Transverse colon (tissue), 4 donors: ENCODE measurements at regions not wholly inside any gene's neighbourhood (a gene's known extent, or its start where the extent isn't known, plus 50 kb on each side); places are given as distances from the start of the nearest gene placed in this dataset.

Source experiments
- DNase-seq: peaks from one replicate; pipeline ENCODE4 v3.0.0-alpha.2; 2019
- H3K27ac ChIP-seq, 4 donors: fragments of 200-600 bp; sonication (generic); 2 replicates each; pipeline ENCODE4 v1.5.1; 2016 to 2018; ENCODE audit warnings: inconsistent platforms in 4 of 4
- H3K27me3 ChIP-seq: fragments of 200-600 bp; sonication (generic); 2 replicates; pipeline ENCODE4 v1.5.1; 2017; ENCODE audit warnings: inconsistent platforms
- H3K36me3 ChIP-seq, 4 donors: fragments of 200-600 bp; sonication (generic); 2 replicates each; pipeline ENCODE4 v1.5.1; 2017 to 2019; ENCODE audit warnings: inconsistent platforms in 4 of 4
- H3K4me1 ChIP-seq, 4 donors: fragments of 200-600 bp; sonication (generic); 2 replicates each; pipeline ENCODE4 v1.5.1; 2017 to 2020; ENCODE audit warnings: inconsistent platforms in 4 of 4
- H3K4me3 ChIP-seq, 4 donors: fragments of 200-600 bp; sonication (generic); 1 replicate in 1 of 4; 2 replicates in 3 of 4; pipeline versions ENCODE4 v1.5.1 to v1.6.1; 2017 to 2019; ENCODE audit warnings: inconsistent platforms in 4 of 4
- H3K9me3 ChIP-seq, 2 donors: fragments of 200-600 bp; sonication (generic); 2 replicates each; pipeline ENCODE4 v1.5.1; 2017 to 2019; ENCODE audit warnings: inconsistent platforms in 2 of 2
- EP300 ChIP-seq: sonication (generic); formaldehyde crosslinking; IDR thresholded peaks from one replicate; pipeline ENCODE4 v1.6.1; 2017; ENCODE audit warnings: antibody characterized with exemption, low read depth
- POLR2A ChIP-seq: fragments of 450-650 bp; IDR thresholded peaks from one replicate; pipeline ENCODE4 v1.6.1; 2016; ENCODE audit warnings: antibody characterized with exemption, mild to moderate bottlenecking, moderate library complexity
- POLR2AphosphoS5 ChIP-seq, 3 donors: sonication (generic); formaldehyde crosslinking; IDR thresholded peaks; one replicate each; pipeline ENCODE4 v1.6.1; 2016; ENCODE audit warnings: antibody characterized with exemption in 3 of 3
- WGBS, 2 donors: methylation state at CpG; one replicate each; pipeline ENCODE4 v1.1.5; 2018; ENCODE audit warnings: low coverage in 1 of 2; 5-methylcytosine and 5-hydroxymethylcytosine counted together
- in situ Hi-C, 4 donors: fragments of 200-750 bp; cut with MboI; loops; one replicate each; pipeline versions ENCODE4 v1.15.0 to v1.15.1; 2017; ENCODE audit warnings: low sequenced_read_pairs in 3 of 4, low pct_ligation_motif_present in 1 of 4, low pct_unique_long_range_greater_than_20kb in 1 of 4
- intact Hi-C: fragments of 100-400 bp; cut with DNase I; formaldehyde crosslinking; loops from one replicate; pipeline ENCODE4 v1.15.1; 2023; ENCODE audit warnings: low total_unique reads
- TF ChIP-seq, protein P1 (sequence below), 5 experiments: fragments of 200-600 bp in 3 of 5; fragments of 450-650 bp in 2 of 5; sonication (generic) in 3 of 5; IDR thresholded peaks; 1 replicate in 2 of 5; 2 replicates in 3 of 5; pipeline ENCODE4 v1.5.1; 2016 to 2017; ENCODE audit warnings: antibody characterized with exemption in 5 of 5, inconsistent platforms in 3 of 5, mild to moderate bottlenecking in 2 of 5, moderate library complexity in 1 of 5

GRCh38 chr1:19591482-19592091, 52.5 kb upstream of the NBL1 start:
- in situ Hi-C loops (loop anchor here in 1 of 4 donors (25.0 kb wide), 1 partner anchor 104 kb away; the partner anchor contains the start of gene CAPZB), intact Hi-C loops (no loop called here)
- Histone ChIP-seq H3K27ac (peak overlapping the region; percentile 74 to 76 (median 76)), H3K36me3 (no peaks in the 10 kb centered on the region), H3K27me3 (no peaks in the 10 kb centered on the region), H3K4me1 (peaks cover 8 to 36% (median 16%) of the 10 kb centered on the region in 4 donors), H3K4me3 (no peak overlapping the region), H3K9me3 (no peaks in the 10 kb centered on the region)
- 18 to 52% methylated on average over 2 to 5 of the region's 5 CpGs for WGBS, 2 donors
- DNase-seq: no peak
- TF ChIP-seq, protein P1, sequence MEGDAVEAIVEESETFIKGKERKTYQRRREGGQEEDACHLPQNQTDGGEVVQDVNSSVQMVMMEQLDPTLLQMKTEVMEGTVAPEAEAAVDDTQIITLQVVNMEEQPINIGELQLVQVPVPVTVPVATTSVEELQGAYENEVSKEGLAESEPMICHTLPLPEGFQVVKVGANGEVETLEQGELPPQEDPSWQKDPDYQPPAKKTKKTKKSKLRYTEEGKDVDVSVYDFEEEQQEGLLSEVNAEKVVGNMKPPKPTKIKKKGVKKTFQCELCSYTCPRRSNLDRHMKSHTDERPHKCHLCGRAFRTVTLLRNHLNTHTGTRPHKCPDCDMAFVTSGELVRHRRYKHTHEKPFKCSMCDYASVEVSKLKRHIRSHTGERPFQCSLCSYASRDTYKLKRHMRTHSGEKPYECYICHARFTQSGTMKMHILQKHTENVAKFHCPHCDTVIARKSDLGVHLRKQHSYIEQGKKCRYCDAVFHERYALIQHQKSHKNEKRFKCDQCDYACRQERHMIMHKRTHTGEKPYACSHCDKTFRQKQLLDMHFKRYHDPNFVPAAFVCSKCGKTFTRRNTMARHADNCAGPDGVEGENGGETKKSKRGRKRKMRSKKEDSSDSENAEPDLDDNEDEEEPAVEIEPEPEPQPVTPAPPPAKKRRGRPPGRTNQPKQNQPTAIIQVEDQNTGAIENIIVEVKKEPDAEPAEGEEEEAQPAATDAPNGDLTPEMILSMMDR (IDR thresholded peaks at IDR 0.05): no peak
- no peak for TF ChIP-seq EP300
- no peak for TF ChIP-seq POLR2A
- peak in 1 of 3 donors; percentile 16 for TF ChIP-seq POLR2AphosphoS5 (IDR thresholded peaks at IDR 0.05)

DNA sequence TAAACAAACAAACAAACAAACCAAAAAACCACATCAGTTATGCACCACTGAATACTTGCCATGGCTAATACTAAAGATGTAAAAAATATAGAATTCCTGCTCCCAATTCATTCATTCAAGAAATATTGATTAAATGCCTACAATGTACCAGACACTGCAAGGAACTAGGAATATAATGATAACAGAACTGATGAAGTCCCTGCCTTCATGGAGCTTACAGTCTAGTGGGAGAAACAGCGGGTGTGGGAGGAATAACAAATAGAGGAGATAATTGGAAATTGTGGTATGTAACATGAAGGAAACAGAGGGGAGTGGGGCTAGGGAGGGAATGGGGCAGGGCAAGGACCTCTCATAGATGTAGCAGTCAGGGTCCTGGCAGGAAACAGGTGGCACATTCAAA, 58.6 kb upstream of the NBL1 start:
- no peak overlapping the region for H3K4me3 ChIP-seq
- in situ Hi-C loops (loop anchor here in 2 of 4 donors (10.0 to 25.0 kb wide), 2 partner anchors 98 to 191 kb away; partner anchors contain the start of gene CAPZB (in 1 of the 2)), intact Hi-C loops (no loop called here)
- DNase-seq: no peak
- TF ChIP-seq, protein P1 (IDR thresholded peaks at IDR 0.05): no peak
- TF ChIP-seq EP300 (no peak), POLR2A (no peak), POLR2AphosphoS5 (IDR thresholded peaks at IDR 0.05) (no peak)
- H3K9me3 ChIP-seq: no peaks in the 10 kb centered on the region
- peaks cover 0 to 10% (median 1%) of the 10 kb centered on the region in 4 donors for H3K4me1 ChIP-seq
- H3K27me3 ChIP-seq: no peaks in the 10 kb centered on the region
- 80 to 97% methylated on average over 1 of the region's 1 CpG for WGBS, 2 donors
- no peak overlapping the region for H3K27ac ChIP-seq
- no peaks in the 10 kb centered on the region for H3K36me3 ChIP-seq

DNA sequence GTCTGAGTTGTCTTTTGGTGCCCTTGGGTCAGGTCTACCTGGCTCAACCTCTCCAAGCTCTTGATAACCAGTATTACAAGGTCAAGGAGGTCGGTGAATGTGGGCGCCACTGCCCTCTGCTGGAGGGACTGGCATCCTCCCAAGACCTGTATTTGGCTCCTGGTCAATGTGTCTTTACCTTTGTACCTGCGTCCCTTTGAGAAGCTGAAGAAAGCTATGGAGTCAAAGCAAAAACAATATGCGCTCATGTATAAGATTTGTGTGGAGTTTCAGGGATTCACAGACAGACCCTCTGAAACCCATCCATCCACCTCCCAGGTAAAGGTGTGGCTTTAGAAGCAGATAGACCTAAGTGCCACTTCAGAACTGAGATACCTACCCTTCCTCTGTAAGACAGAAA, 61.8 kb upstream of the NBL1 start:
- Histone ChIP-seq H3K27me3 (no peaks in the 10 kb centered on the region), H3K4me3 (no peak overlapping the region), H3K36me3 (no peaks in the 10 kb centered on the region), H3K9me3 (no peaks in the 10 kb centered on the region), H3K4me1 (peaks cover 0 to 7% (median 1%) of the 10 kb centered on the region in 4 donors), H3K27ac (no peak overlapping the region)
- intact Hi-C loops (no loop called here), in situ Hi-C loops (loop anchor here in 2 of 4 donors (10.0 to 25.0 kb wide), 2 partner anchors 95 to 188 kb away; partner anchors contain the start of gene CAPZB (in 1 of the 2))
- WGBS, 2 donors: 21 to 31% methylated on average over 4 of the region's 4 CpGs
- TF ChIP-seq, protein P1 (IDR thresholded peaks at IDR 0.05): peak; percentile 61 to 84 (median 74)
- TF ChIP-seq POLR2AphosphoS5 (IDR thresholded peaks at IDR 0.05) (peak in 1 of 3 donors; percentile 45), POLR2A (no peak)
- peak; percentile 88 for DNase-seq

DNA sequence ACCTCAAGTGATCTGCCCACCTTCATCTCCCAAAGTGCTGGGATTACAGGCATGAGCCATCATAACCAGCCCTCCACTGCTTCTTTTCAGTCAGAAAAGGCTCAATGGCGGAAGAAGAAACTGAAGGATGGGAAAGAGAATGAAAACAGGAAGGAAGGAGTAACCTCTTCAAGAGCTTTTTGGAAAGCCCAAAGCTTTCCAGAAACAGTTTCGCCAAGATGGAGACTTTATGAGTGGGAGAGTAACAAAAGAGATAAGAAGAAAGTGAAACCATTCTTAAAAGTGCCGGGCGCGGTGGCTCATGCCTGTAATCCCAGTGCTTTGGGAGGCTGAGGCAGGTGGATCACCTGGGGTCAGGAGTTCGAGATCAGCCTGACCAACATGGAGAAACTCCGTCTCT, 62.7 kb upstream of the NBL1 start:
- Histone ChIP-seq H3K4me1 (peaks cover 0 to 7% (median 1%) of the 10 kb centered on the region in 4 donors), H3K4me3 (no peak overlapping the region), H3K9me3 (no peaks in the 10 kb centered on the region), H3K27me3 (no peaks in the 10 kb centered on the region), H3K27ac (no peak overlapping the region), H3K36me3 (no peaks in the 10 kb centered on the region)
- DNase-seq: no peak
- in situ Hi-C loops: loop anchor here in 2 of 4 donors (10.0 to 25.0 kb wide), 2 partner anchors 94 to 187 kb away; partner anchors contain the start of gene CAPZB (in 1 of the 2)
- TF ChIP-seq POLR2AphosphoS5 (IDR thresholded peaks at IDR 0.05) (no peak), EP300 (no peak), POLR2A (no peak)
- TF ChIP-seq, protein P1 (IDR thresholded peaks at IDR 0.05): no peak
- intact Hi-C loops: no loop called here
- WGBS, 2 donors: 77 to 89% methylated on average over 4 to 7 of the region's 7 CpGs
